Mesenchymal stem cell (in vitro differentiated cells and primary cell): ENCODE measurements at regions not wholly inside any gene's neighbourhood (a gene's known extent, or its start where the extent isn't known, plus 50 kb on each side); places are given as distances from the start of the nearest gene placed in this dataset.
"Not testable (repeated sequence)": the region's sequence is repeated elsewhere in the genome, so short reads cannot be mapped to it uniquely, and the experiment has no call there.

Experiments
- DNase-seq: peaks from one replicate; pipeline ENCODE4 v3.0.0-alpha.2; 2013
- H2AFZ ChIP-seq: one replicate; pipeline ENCODE4 v1.6.1; 2013; ENCODE audit warnings: low read depth, mild to moderate bottlenecking, control low read depth, inconsistent platforms, low read length, moderate library complexity
- H2AK5ac ChIP-seq: 2 replicates; pipeline ENCODE4 v1.6.1; 2013; ENCODE audit warnings: low read length, moderate library complexity, mild to moderate bottlenecking, inconsistent platforms; ENCODE audit not compliant: severe bottlenecking
- H2BK120ac ChIP-seq: one replicate; pipeline ENCODE4 v1.6.1; 2013; ENCODE audit warnings: low read depth, mild to moderate bottlenecking, inconsistent platforms, low read length, moderate library complexity
- H2BK12ac ChIP-seq, 2 experiments: one replicate each; pipeline ENCODE4 v1.6.1; 2013; ENCODE audit warnings: inconsistent platforms in 2 of 2, low read length in 2 of 2, mild to moderate bottlenecking in 2 of 2, moderate library complexity in 2 of 2, control low read depth in 1 of 2
- H2BK15ac ChIP-seq: one replicate; pipeline ENCODE4 v1.6.1; 2013; ENCODE audit warnings: mild to moderate bottlenecking, low read depth, inconsistent platforms; ENCODE audit not compliant: poor library complexity, severe bottlenecking
- H2BK5ac ChIP-seq: 2 replicates; pipeline ENCODE4 v1.6.1; 2013; ENCODE audit warnings: low read depth, mild to moderate bottlenecking, low read length, control low read depth, inconsistent platforms; ENCODE audit not compliant: poor library complexity, severe bottlenecking
- H3K14ac ChIP-seq, 2 experiments: one replicate each; pipeline ENCODE4 v1.6.1; 2013; ENCODE audit warnings: inconsistent platforms in 2 of 2, low read length in 2 of 2, control low read depth in 1 of 2, mild to moderate bottlenecking in 1 of 2, moderate library complexity in 1 of 2
- H3K18ac ChIP-seq, 2 experiments: one replicate each; pipeline ENCODE4 v1.6.1; 2013; ENCODE audit warnings: inconsistent platforms in 2 of 2, low read length in 2 of 2, control low read depth in 1 of 2, low read depth in 1 of 2, mild to moderate bottlenecking in 1 of 2
- H3K23ac ChIP-seq, 2 experiments: one replicate each; pipeline ENCODE4 v1.6.1; 2013; ENCODE audit warnings: inconsistent platforms in 2 of 2, low read length in 2 of 2, mild to moderate bottlenecking in 2 of 2, moderate library complexity in 2 of 2, control low read depth in 1 of 2
- H3K27ac ChIP-seq: 2 replicates; pipeline ENCODE4 v1.5.1; 2013; ENCODE audit warnings: mild to moderate bottlenecking, moderate library complexity, low read length, control low read depth, inconsistent platforms; ENCODE audit not compliant: poor library complexity, severe bottlenecking
- H3K27me3 ChIP-seq, 2 experiments: 2 replicates each; pipeline versions ENCODE4 v1.6.1 to v1.7.0; 2013; ENCODE audit warnings: low read length in 2 of 2, mild to moderate bottlenecking in 2 of 2, moderate library complexity in 2 of 2, control low read depth in 1 of 2, inconsistent platforms in 1 of 2; ENCODE audit not compliant: control insufficient read depth in 1 of 2, insufficient read depth in 1 of 2
- H3K36me3 ChIP-seq, 2 experiments: 2 replicates each; pipeline versions ENCODE4 v1.6.1 to v1.7.0; 2013; ENCODE audit warnings: low read length in 2 of 2, control low read depth in 1 of 2, inconsistent platforms in 1 of 2, low read depth in 1 of 2, mild to moderate bottlenecking in 1 of 2; ENCODE audit not compliant: insufficient read depth in 2 of 2, control insufficient read depth in 1 of 2
- H3K4ac ChIP-seq, 2 experiments: one replicate each; pipeline ENCODE4 v1.6.1; 2013; ENCODE audit warnings: inconsistent platforms in 2 of 2, low read length in 2 of 2, mild to moderate bottlenecking in 2 of 2, moderate library complexity in 2 of 2, control low read depth in 1 of 2, low read depth in 1 of 2
- H3K4me1 ChIP-seq: 2 replicates; pipeline ENCODE4 v1.6.1; 2013; ENCODE audit warnings: low read depth, low read length, control low read depth; ENCODE audit not compliant: control insufficient read depth, insufficient read depth
- H3K4me2 ChIP-seq: 2 replicates; pipeline ENCODE4 v1.6.1; 2013; ENCODE audit warnings: low read length, mild to moderate bottlenecking, inconsistent platforms; ENCODE audit not compliant: poor library complexity, severe bottlenecking
- H3K4me3 ChIP-seq, 2 experiments: 2 replicates each; pipeline versions ENCODE4 v1.5.1 to v1.7.0; 2013; ENCODE audit warnings: low read length in 2 of 2, mild to moderate bottlenecking in 2 of 2, control low read depth in 1 of 2, low read depth in 1 of 2; ENCODE audit not compliant: insufficient read depth in 1 of 2
- H3K79me1 ChIP-seq: replicated peaks from 2 replicates; pipeline ENCODE4 v1.6.1; 2013; ENCODE audit warnings: mild to moderate bottlenecking, control low read depth, low read length, inconsistent platforms; ENCODE audit not compliant: poor library complexity, severe bottlenecking
- H3K9ac ChIP-seq: 2 replicates; pipeline ENCODE4 v1.7.0; 2013; ENCODE audit warnings: mild to moderate bottlenecking, low read length, moderate library complexity
- H3K9me3 ChIP-seq: 2 replicates; pipeline ENCODE4 v1.7.0; 2013; ENCODE audit warnings: mild to moderate bottlenecking, low read length; ENCODE audit not compliant: control insufficient read depth
- H4K8ac ChIP-seq: one replicate; pipeline ENCODE4 v1.6.1; 2013; ENCODE audit warnings: inconsistent platforms, mild to moderate bottlenecking, low read length, moderate library complexity
- H4K91ac ChIP-seq: one replicate; pipeline ENCODE4 v1.6.1; 2013; ENCODE audit warnings: mild to moderate bottlenecking, low read length, inconsistent platforms
- WGBS: methylation state at CpG from one replicate; pipeline ENCODE4 v1.1.7; 2013; ENCODE audit warnings: mixed read lengths; 5-methylcytosine and 5-hydroxymethylcytosine counted together

GRCh38 chr13:46472384-46472783 is 80.6 kb upstream of the LRCH1 start:
- Histone ChIP-seq H4K91ac (no peak overlapping the region), H2AFZ (no peak overlapping the region), H3K4ac (no peak overlapping the region), H3K14ac (no peak overlapping the region), H4K8ac (no peak overlapping the region), H3K4me1 (no peaks in the 10 kb centered on the region), H2BK12ac (no peak overlapping the region), H3K23ac (no peak overlapping the region), H3K18ac (no peak overlapping the region), H3K79me1 (no peaks in the 10 kb centered on the region), H3K4me3 (no peak overlapping the region), H3K4me2 (no peak overlapping the region), H2BK120ac (no peak overlapping the region), H3K27me3 (no peaks in the 10 kb centered on the region), H2AK5ac (no peak overlapping the region), H3K9ac (no peak overlapping the region), H3K36me3 (no peaks in the 10 kb centered on the region), H3K9me3 (no peaks in the 10 kb centered on the region), H3K27ac (no peak overlapping the region), H2BK15ac (no peak overlapping the region), H2BK5ac (no peak overlapping the region)
- no peak for DNase-seq
- 76% methylated on average over 5 of the region's 5 CpGs for WGBS

- not testable (repeated sequence) for H3K4me1 ChIP-seq, H3K27ac ChIP-seq, H2AFZ ChIP-seq, H2BK5ac ChIP-seq, H4K91ac ChIP-seq, H3K18ac ChIP-seq, H3K36me3 ChIP-seq, H3K4me3 ChIP-seq, H4K8ac ChIP-seq, H3K23ac ChIP-seq, H3K14ac ChIP-seq, H3K79me1 ChIP-seq, H3K9me3 ChIP-seq, H3K4me2 ChIP-seq, H3K4ac ChIP-seq, H3K27me3 ChIP-seq, H2AK5ac ChIP-seq, H2BK120ac ChIP-seq, H2BK15ac ChIP-seq
- WGBS = 84% methylated on average over 11 of the region's 12 CpGs
- Histone ChIP-seq H2BK12ac (peak overlapping the region in 1 of 2 experiments; percentile 41), H3K9ac (peak overlapping the region; percentile 29)
- DNase-seq = peak; percentile 21
These were observed 82.6 kb upstream of the RUBCNL start for GRCh38 chr13:46469699-46470098.

GRCh38 chr13:46468570-46469463 is 81.8 kb upstream of the RUBCNL start:
- H3K4ac ChIP-seq = no peak overlapping the region
- no peak overlapping the region for H3K4me3 ChIP-seq
- H4K8ac ChIP-seq = no peak overlapping the region
- no peaks in the 10 kb centered on the region for H3K36me3 ChIP-seq
- DNase-seq = peak; percentile 83
- H3K79me1 ChIP-seq = no peaks in the 10 kb centered on the region
- H2BK15ac ChIP-seq = no peak overlapping the region
- no peak overlapping the region for H3K14ac ChIP-seq
- no peak overlapping the region for H3K27ac ChIP-seq
- no peak overlapping the region for H2AFZ ChIP-seq
- no peaks in the 10 kb centered on the region for H3K4me1 ChIP-seq
- no peak overlapping the region for H3K4me2 ChIP-seq
- H3K18ac ChIP-seq = no peak overlapping the region
- H2BK120ac ChIP-seq = no peak overlapping the region
- peak overlapping the region; percentile 76 for H3K9ac ChIP-seq
- H3K23ac ChIP-seq = no peak overlapping the region
- no peaks in the 10 kb centered on the region for H3K9me3 ChIP-seq
- no peaks in the 10 kb centered on the region for H3K27me3 ChIP-seq
- 0% methylated on average over 1 of the region's 2 CpGs for WGBS
- no peak overlapping the region for H4K91ac ChIP-seq
- H2BK5ac ChIP-seq = no peak overlapping the region
- no peak overlapping the region for H2BK12ac ChIP-seq
- H2AK5ac ChIP-seq = no peak overlapping the region

GRCh38 chr13:46467694-46468093 is 80.6 kb upstream of the RUBCNL start:
- not testable (repeated sequence) for H4K91ac ChIP-seq, H4K8ac ChIP-seq, H2BK12ac ChIP-seq

More at GRCh38 chr13:46467694-46468093, 80.6 kb upstream of the RUBCNL start:
- H3K27me3 ChIP-seq, H3K9ac ChIP-seq, H3K4me3 ChIP-seq, H3K9me3 ChIP-seq, H3K14ac ChIP-seq, H3K4ac ChIP-seq, H3K18ac ChIP-seq, H2AK5ac ChIP-seq, H3K36me3 ChIP-seq, DNase-seq, H2BK120ac ChIP-seq, H3K4me2 ChIP-seq, H2BK5ac ChIP-seq, H3K79me1 ChIP-seq, H3K27ac ChIP-seq, H3K23ac ChIP-seq, H3K4me1 ChIP-seq, H2BK15ac ChIP-seq, H2AFZ ChIP-seq: not testable (repeated sequence)
- WGBS = 87% methylated on average over 10 of the region's 10 CpGs
